ENCODE measurements at regions not wholly inside any gene's neighbourhood (a gene's known extent, or its start where the extent isn't known, plus 50 kb on each side); places are given as distances from the start of the nearest gene placed in this dataset.

DNA sequence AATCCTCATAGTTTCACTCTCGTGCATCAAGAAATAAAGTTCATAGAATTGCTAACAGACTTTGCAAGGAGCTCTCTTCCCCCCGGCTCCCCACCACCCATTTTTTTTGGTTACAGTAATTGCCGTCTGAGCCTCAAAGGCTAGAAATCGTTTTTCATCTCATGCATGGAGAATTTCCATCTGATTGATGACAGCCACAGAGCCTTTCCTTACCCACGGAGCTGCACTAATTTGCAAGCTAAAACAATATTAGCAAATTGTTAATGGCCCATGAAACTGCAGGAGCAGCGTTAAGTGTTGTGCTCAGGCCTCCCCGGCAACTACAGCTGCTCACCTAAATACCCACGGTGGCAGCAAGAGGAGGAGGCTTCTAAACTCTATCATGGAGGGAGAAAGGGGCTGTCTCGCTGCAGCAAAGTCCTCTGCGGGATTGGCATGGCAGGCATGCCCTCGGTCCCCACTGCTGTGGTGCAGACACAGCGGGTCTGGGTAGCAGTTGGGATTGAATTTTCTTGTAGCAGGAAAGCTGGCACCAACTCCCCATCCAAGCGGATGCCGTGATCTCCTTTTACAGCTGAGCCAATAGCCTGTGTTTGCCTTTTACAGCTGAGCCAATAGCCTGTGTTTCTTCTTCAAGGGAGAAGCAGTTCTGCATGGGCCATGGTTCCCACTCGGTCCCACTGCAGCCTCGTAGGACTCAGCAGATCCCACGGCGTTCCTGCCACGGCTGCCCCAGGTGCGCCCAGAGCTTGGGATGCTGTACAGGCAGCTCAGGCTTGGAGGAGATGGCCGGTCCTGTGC is 412.3 kb downstream of the BRD1 start:
- TF ChIP-seq, protein P1, sequence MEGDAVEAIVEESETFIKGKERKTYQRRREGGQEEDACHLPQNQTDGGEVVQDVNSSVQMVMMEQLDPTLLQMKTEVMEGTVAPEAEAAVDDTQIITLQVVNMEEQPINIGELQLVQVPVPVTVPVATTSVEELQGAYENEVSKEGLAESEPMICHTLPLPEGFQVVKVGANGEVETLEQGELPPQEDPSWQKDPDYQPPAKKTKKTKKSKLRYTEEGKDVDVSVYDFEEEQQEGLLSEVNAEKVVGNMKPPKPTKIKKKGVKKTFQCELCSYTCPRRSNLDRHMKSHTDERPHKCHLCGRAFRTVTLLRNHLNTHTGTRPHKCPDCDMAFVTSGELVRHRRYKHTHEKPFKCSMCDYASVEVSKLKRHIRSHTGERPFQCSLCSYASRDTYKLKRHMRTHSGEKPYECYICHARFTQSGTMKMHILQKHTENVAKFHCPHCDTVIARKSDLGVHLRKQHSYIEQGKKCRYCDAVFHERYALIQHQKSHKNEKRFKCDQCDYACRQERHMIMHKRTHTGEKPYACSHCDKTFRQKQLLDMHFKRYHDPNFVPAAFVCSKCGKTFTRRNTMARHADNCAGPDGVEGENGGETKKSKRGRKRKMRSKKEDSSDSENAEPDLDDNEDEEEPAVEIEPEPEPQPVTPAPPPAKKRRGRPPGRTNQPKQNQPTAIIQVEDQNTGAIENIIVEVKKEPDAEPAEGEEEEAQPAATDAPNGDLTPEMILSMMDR (IDR thresholded peaks at IDR 0.05; ENCODE audit: low read depth, low read length, missing control alignments), result no peak
- no peak overlapping the region for H3K4me3 ChIP-seq (ENCODE audit: low read depth, low read length)
- DNase-seq (ENCODE audit: low read depth), result no peak
- in situ Hi-C loops (cut with HindIII; ENCODE audit: low sequenced_read_pairs), result no loop called here

DNA sequence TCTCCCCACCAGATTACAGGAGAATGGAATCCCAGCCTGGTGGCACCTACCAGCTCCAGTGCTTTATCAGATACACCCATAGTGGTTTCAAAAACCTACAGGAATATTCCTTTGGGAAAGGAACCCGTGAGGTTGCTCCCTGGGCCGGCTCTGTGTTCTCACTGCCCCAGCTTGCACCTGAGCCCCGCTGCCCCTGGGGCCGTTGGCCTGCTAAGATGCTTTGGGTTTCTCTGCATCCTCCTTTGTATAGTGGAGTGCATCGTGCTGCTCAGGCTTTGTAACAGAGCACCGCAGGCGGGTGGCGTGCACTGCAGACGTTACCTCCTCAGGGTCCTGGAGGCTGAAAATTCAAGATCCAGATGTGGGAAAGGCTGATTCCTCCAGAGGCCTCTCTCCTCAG is 414.1 kb downstream of the BRD1 start:
- DNase-seq (ENCODE audit: low read depth), result no peak
- in situ Hi-C loops (cut with HindIII; ENCODE audit: low sequenced_read_pairs), result no loop called here
- TF ChIP-seq, protein P1 (IDR thresholded peaks at IDR 0.05; ENCODE audit: low read depth, low read length, missing control alignments), result no peak
- no peak overlapping the region for H3K4me3 ChIP-seq (ENCODE audit: low read depth, low read length)

DNA sequence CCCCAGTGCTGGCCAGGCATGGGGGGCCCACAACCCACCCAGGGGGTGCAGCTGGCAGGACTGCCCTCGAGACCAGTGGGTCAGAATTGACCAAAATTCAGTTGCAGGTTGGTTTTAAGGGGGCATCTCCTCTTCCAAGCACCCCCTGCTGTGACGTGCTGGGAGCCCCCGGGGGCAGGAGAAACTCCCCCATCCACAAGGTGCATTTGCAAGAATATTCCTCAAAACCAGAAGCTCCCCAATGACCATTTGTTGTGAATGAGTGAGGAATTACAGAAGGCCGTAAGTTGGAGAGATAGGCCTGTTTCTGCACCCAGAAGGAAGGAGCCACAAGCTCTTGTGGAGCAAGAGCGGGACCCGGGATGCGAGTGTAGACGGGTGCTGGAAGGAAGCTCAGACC is 414.5 kb downstream of the BRD1 start:
- in situ Hi-C loops (cut with HindIII; ENCODE audit: low sequenced_read_pairs), result no loop called here
- TF ChIP-seq, protein P1 (IDR thresholded peaks at IDR 0.05; ENCODE audit: low read depth, low read length, missing control alignments), result no peak
- H3K4me3 ChIP-seq (ENCODE audit: low read depth, low read length), result no peak overlapping the region
- no peak for DNase-seq (ENCODE audit: low read depth)

DNA sequence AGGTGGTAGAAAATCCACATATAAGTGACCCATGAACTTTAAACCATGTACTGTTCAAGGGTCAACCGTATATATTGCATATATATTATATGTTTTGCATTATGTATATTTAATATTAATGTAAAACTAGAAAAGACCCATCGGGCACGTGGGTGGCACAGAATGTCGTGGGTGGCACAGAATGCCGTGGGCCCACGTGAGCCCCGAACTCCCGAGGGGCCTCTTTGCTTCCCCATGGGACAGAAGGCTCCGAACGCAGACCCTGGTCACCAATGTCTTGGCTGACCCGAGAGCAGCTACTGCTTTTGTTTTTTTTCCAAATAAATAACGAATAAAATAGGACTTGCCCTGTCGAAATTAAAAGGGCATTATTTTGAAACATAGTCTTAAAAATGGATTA is 415.4 kb downstream of the BRD1 start:
- H3K4me3 ChIP-seq (ENCODE audit: low read depth, low read length), result no peak overlapping the region
- in situ Hi-C loops (cut with HindIII; ENCODE audit: low sequenced_read_pairs), result no loop called here
- no peak for DNase-seq (ENCODE audit: low read depth)
- TF ChIP-seq, protein P1 (IDR thresholded peaks at IDR 0.05; ENCODE audit: low read depth, low read length, missing control alignments), result no peak

DNA sequence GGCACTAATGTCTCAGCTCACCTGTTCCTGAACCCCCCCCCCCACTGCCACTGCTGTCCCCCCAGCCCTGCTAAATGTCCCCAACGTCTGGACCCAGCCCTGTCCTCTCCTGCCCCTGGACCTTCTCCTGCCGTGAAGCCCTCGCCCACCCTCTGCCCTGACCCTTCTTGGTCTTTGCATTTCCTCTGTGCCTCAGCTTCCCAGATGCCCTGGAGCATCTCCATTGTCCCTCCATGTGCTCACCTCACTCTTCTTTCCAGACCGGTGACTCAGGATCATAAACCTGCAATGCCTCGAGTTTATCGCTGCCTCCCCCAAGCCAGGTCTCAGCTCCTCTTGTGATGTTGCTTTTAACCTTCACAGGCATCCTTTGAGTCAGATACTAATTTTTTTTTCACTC is 416.4 kb downstream of the BRD1 start:
- in situ Hi-C loops (cut with HindIII; ENCODE audit: low sequenced_read_pairs), result no loop called here
- DNase-seq (ENCODE audit: low read depth), result no peak
- TF ChIP-seq, protein P1 (IDR thresholded peaks at IDR 0.05; ENCODE audit: low read depth, low read length, missing control alignments), result no peak
- H3K4me3 ChIP-seq (ENCODE audit: low read depth, low read length), result no peak overlapping the region

DNA sequence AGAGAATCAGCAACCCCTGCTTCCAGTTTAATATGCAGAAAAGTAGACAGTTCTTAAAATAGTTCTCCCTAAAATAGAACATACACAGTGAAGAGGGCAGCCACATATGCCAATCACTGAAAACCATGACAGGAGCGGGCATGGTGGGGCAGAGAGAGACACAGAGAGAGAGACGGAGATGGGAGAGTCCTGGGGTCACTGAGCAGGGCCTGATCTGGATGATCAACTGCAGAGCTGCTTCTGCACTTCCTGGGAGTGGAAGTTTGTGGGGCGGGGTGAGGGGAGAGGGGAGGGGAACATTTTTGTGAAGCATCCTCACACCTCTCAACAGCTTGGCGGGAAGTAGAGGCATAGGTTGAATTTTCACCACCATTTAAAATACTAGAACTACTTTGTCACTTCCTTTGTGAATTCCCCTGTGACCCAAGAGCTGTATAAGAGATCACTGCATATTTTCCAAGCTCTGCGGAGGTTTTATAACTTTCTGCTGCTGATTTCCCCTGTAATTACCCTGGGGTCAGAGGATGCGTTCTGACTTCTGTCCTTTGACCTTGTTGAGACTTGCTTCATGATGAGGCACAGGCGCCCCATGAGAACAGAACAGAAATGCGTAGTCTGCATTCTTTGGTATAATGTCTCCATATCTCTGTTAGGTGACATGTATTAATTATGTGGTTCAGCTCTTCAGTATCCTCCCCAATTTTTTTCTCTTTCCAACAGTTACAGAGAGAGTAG is 419.4 kb downstream of the BRD1 start:
- in situ Hi-C loops (cut with HindIII; ENCODE audit: low sequenced_read_pairs), result no loop called here
- TF ChIP-seq, protein P1 (IDR thresholded peaks at IDR 0.05; ENCODE audit: low read depth, low read length, missing control alignments), result no peak

More for the DNA sequence above, 419.4 kb downstream of the BRD1 start:
- no peak for DNase-seq (ENCODE audit: low read depth)
- H3K4me3 ChIP-seq (ENCODE audit: low read depth, low read length), result no peak overlapping the region
